GM18909 (cell line): ENCODE measurements at regions not wholly inside any gene's neighbourhood (a gene's known extent, or its start where the extent isn't known, plus 50 kb on each side); places are given as distances from the start of the nearest gene placed in this dataset.

ENCODE experiments used
- ATAC-seq: cut with Tn5 transposase; IDR thresholded peaks from one replicate; pipeline ENCODE4 v1.9.1; 2021; ENCODE audit warnings: mild to moderate bottlenecking; ENCODE audit not compliant: unreplicated experiment, poor library complexity

GRCh38 chr2:187917535-187917934, 363.3 kb upstream of the TFPI start:
- no peak for ATAC-seq

GRCh38 chr2:187918996-187919821, 365.0 kb upstream of the TFPI start:
- ATAC-seq, result no peak

DNA sequence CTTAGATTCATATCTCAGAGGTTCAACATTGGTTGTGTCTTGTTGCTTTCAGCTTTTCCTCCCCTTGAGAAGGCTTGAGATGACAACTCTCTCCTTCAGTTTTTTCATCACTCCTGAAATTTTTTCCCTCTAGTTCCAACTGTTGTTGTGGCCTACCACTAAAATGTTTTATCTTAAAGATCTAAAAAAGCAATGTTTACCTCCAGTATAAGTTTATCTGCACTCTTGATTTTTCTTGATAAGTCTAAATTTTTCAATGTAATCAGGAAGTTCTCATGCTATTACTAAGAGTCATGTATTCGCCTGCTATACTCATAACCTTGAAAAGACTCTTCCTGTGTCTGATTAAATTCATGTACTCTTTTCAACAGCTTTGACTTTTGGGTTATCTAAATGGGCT, 366.3 kb upstream of the TFPI start:
- ATAC-seq, result no peak

- no peak for ATAC-seq
These were observed 368.6 kb upstream of the TFPI start for GRCh38 chr2:187922846-187923245.

DNA sequence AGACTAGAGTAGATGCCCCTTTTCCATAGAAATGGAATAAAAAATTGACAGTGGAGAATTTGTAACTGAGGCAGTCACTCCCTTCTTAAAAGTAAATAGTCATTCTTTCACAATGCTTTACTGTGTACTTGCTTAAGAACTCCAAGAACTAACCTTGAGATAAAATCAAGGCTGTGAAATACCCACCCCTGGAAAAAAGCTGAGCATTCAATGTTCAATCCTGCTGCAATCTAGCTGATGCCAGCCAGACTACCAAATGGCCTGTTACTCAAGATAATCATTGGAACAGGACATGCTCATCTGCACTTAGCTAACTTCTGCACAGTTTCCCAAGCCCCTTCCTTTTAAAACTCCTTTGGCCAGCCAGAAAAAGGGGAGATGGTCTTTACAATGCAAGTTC, 367.4 kb upstream of the GULP1 start:
- ATAC-seq, result no peak

- no peak for ATAC-seq
These were observed 357.4 kb upstream of the GULP1 start for GRCh38 chr2:187934236-187934635.

- ATAC-seq, result no peak
These were observed 357.0 kb upstream of the GULP1 start for GRCh38 chr2:187934692-187935091.

GRCh38 chr2:187935126-187935525, 356.5 kb upstream of the GULP1 start:
- no peak for ATAC-seq

GRCh38 chr2:187936228-187936627, 355.4 kb upstream of the GULP1 start:
- no peak for ATAC-seq

GRCh38 chr2:187939180-187939579, 352.5 kb upstream of the GULP1 start:
- ATAC-seq, result no peak

- ATAC-seq, result no peak
These were observed 348.8 kb upstream of the GULP1 start for GRCh38 chr2:187942876-187943275.

DNA sequence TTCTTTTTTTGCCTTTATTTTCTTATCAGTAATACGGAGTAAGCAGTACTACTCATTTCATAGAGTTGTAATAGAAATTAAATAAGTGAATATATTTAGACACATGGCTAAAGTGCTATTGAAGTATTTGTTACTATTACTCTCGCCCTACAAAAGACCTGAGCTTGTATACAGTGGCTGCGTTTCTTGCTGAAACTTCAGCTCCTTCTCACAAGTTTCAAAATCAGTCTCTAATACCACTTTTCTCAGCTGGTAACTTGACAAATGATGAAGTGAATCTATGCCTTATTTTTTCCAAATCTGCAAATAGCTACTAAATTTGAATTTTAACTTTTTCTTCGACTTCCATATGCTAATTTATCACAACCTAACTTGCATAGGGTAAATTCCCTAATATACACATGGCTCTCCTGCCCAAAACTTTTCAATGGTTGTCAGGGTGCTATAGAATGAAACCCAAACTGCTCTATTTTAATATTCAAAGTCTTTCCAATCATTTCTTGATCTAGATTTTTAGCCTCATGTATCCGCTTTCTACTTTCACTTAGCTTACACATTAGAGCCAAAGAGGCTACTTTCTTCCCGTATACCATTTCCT, 347.8 kb upstream of the GULP1 start:
- no peak for ATAC-seq

DNA sequence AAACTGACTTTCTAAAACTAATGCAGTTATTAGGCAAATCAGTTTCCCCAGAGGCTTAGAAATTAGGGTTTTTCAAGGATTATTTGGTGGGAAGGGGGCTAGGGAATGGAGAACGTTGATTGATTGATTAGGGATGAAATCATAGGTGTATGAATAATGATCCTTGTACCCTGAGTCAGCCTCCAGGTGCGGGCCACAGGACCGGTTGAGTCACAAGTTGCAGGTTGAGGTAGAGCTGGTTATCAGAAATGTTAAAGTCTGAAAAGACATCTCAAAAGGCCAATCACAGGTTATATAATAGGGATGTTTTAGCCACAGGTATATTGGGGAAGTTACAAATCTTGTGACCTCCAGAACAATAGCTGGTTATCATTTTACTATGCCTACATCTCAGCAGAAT, 341.8 kb upstream of the GULP1 start:
- no peak for ATAC-seq

DNA sequence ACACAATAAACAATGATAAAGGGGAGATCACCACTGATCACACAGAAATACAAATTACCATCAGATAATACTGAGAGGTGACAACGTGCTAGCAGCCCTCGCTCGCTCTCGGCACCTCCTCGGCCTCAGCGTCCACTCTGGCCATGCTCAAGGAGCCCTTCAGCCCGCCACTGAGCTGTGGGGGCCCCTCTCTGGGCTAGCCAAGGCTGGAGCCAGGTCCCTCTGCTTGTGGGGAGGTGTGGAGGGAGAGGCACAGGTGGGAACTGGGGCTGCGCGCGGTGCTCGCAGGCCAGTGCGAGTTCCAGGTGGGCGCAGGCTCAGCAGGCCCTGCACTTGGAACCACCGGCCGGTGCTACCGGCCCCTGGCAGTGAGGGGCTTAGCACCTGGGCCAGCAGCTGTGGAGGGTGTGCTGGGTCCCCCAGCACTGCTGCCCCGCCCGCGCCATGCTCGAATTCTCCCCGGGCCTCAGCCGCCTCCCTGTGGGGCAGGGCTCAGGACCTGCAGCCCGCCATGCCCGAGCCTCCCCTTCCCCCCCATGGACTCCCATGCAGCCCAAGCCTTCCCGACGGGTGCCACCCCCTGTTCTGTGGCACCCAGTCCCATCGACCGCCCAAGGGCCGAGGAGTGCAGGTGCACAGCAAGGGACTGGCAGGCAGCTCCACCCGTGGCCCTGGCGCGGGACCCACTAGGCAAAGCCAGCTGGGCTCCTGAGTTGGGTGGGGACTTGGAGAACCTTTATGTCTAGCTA, 340.0 kb upstream of the GULP1 start:
- no peak for ATAC-seq

DNA sequence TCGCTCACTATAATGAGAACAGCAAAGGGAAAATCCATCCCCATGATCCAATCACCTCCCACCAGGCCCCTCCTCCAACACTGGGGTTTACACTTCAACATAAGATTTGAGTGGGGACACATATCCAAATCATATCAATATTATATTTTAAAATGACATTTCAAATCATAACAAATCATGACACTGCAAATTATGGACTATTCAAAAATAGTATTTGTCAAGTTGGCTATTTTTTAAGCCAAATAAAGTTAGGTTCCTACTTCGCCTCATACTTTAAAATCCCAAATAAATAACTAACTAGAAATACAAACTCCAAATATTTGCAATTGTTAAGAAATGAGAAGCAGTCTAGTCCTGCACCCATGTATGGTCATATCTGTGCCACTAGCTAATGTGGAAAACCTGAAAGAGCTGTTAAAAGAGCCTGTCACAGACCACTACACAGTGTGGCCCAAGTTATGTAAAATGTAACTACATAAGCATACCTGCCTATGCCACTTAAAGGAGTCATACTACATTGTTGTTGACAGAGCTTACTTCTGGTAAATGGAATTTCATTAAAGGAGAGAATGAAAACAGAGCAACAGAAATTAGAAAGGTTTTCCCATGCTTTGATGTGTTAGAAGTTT, 334.7 kb upstream of the GULP1 start:
- ATAC-seq, result no peak

GRCh38 chr2:187959821-187960220, 331.9 kb upstream of the GULP1 start:
- ATAC-seq, result no peak

- ATAC-seq, result no peak
These were observed 329.1 kb upstream of the GULP1 start for GRCh38 chr2:187962538-187962937.

DNA sequence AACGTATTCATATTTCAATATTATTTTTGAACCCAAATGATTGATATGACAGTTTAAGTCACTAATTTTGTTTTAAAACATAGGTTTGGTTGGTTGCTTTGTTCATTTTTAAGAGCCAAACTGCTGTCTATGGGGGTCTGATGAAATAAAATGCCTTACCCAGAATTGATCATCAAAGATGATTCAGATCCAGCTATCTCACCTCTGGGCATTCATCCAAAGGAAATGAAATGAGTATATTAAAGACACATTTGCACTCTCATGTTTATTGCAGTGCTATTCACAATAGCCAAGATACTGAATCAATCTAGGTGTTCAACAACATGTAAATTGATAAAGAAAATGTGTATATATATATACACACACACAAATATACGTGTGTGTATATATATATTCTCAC, 326.9 kb upstream of the GULP1 start:
- ATAC-seq, result no peak

DNA sequence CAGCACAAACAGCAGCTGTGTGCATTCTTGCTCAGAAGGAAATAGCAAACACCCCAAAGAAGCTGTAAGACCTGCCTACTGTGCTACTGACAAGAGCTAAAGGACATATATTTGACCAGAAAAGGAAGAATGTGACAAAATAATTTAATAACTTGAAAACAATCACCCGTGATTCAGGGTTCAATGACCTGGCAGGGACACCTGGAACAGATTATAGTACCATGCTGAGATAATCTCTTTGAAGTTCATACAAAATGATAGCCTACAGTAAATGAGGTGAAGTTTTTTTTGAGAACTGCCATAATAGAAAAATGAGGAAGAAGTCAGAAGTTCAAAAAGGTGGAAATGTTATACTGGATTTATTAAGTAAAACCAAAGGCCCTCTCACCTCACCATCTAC, 324.8 kb upstream of the GULP1 start:
- ATAC-seq, result no peak

GRCh38 chr2:187971893-187972292, 319.8 kb upstream of the GULP1 start:
- no peak for ATAC-seq
